GM23338 (cell line): ENCODE measurements at regions not wholly inside any gene's neighbourhood (a gene's known extent, or its start where the extent isn't known, plus 50 kb on each side); places are given as distances from the start of the nearest gene placed in this dataset.

Source experiments
- CREB1 ChIP-seq: fragments of 250-450 bp; sonication (Bioruptor Pico); IDR thresholded peaks from 2 replicates; pipeline ENCODE4 v1.5.0; 2020; ENCODE audit warnings: low read depth, mild to moderate bottlenecking, moderate library complexity
- EZH2 ChIP-seq: fragments of 200-600 bp; sonication (generic); IDR thresholded peaks from one replicate; pipeline ENCODE4 v1.8.0; 2017; ENCODE audit warnings: antibody characterized with exemption, mild to moderate bottlenecking, low read depth; ENCODE audit not compliant: unreplicated experiment
- EZH2phosphoT487 ChIP-seq: fragments of 200-600 bp; sonication (generic); IDR thresholded peaks from one replicate; pipeline ENCODE4 v1.8.1; 2018; ENCODE audit warnings: antibody characterized with exemption; ENCODE audit not compliant: unreplicated experiment
- JUNB ChIP-seq: IDR thresholded peaks from one replicate; pipeline ENCODE4 v1.6.1; 2016; ENCODE audit warnings: antibody characterized with exemption; ENCODE audit not compliant: unreplicated experiment
- NANOG ChIP-seq: IDR thresholded peaks from 2 replicates; pipeline ENCODE4 v1.6.1; 2016; ENCODE audit warnings: antibody characterized with exemption, borderline replicate concordance
- POLR2AphosphoS5 ChIP-seq: IDR thresholded peaks from 2 replicates; pipeline ENCODE4 v1.6.1; 2016; ENCODE audit warnings: antibody characterized with exemption, low read depth
- STAT1 ChIP-seq: IDR thresholded peaks from one replicate; pipeline ENCODE4 v1.6.1; 2016; ENCODE audit warnings: antibody characterized with exemption; ENCODE audit not compliant: unreplicated experiment
- ZNF114 ChIP-seq: fragments of 250-450 bp; sonication (Bioruptor Pico); IDR thresholded peaks from 2 replicates; pipeline ENCODE4 v1.5.0; 2020; ENCODE audit warnings: mild to moderate bottlenecking, moderate library complexity
- ZNF331 ChIP-seq: fragments of 250-450 bp; sonication (Bioruptor Pico); IDR thresholded peaks from 2 replicates; pipeline ENCODE4 v1.5.0; 2020; ENCODE audit warnings: low read depth, mild to moderate bottlenecking, moderate library complexity
- TF ChIP-seq, protein P1 (sequence below), 2 experiments: fragments of 200-600 bp in 1 of 2; sonication (generic) in 1 of 2; conservative IDR thresholded peaks; 2 replicates each; pipeline versions ENCODE4 v1.5.1 to v1.6.1; 2016 to 2017; ENCODE audit warnings: antibody characterized with exemption in 2 of 2, low read depth in 2 of 2, mild to moderate bottlenecking in 2 of 2, moderate library complexity in 1 of 2
- TF ChIP-seq, protein P2 (sequence below): IDR thresholded peaks from one replicate; pipeline ENCODE4 v1.6.1; 2018; ENCODE audit warnings: antibody characterized with exemption; ENCODE audit not compliant: unreplicated experiment
- TF ChIP-seq, protein P3 (sequence below): fragments of 250-450 bp; sonication (Bioruptor Pico); IDR thresholded peaks from 2 replicates; pipeline ENCODE4 v1.5.0; 2020; ENCODE audit warnings: mild to moderate bottlenecking, moderate library complexity
- TF ChIP-seq, protein P4 (sequence below): IDR thresholded peaks from 2 replicates; pipeline ENCODE4 v1.6.1; 2016; ENCODE audit warnings: antibody characterized with exemption

DNA sequence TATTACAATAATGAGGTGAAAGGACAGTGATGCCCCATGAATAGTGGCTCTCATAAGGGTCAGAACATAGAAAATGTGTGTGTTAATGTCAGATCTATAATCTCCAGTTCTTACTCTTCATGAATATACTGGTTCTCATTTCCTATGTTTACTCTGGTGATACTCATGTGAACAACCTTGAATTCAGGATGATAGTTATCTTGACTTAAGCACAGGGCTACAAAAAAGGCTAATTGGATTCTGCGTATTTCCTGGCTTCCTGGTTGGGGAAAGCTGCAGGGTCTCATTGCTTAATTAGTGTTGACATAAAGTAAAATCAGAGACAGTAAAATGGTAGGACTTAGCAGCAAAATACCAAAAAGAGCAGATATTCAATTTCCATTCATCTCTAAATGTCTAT, 1316.8 kb upstream of the RAG2 start:
- TF ChIP-seq, protein P1, sequence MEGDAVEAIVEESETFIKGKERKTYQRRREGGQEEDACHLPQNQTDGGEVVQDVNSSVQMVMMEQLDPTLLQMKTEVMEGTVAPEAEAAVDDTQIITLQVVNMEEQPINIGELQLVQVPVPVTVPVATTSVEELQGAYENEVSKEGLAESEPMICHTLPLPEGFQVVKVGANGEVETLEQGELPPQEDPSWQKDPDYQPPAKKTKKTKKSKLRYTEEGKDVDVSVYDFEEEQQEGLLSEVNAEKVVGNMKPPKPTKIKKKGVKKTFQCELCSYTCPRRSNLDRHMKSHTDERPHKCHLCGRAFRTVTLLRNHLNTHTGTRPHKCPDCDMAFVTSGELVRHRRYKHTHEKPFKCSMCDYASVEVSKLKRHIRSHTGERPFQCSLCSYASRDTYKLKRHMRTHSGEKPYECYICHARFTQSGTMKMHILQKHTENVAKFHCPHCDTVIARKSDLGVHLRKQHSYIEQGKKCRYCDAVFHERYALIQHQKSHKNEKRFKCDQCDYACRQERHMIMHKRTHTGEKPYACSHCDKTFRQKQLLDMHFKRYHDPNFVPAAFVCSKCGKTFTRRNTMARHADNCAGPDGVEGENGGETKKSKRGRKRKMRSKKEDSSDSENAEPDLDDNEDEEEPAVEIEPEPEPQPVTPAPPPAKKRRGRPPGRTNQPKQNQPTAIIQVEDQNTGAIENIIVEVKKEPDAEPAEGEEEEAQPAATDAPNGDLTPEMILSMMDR (conservative IDR thresholded peaks at IDR 0.05; ENCODE audit: low read depth in 2 of 2), result no peak
- TF ChIP-seq POLR2AphosphoS5, result no peak
- no peak for TF ChIP-seq EZH2
- TF ChIP-seq EZH2phosphoT487, result no peak
- TF ChIP-seq NANOG, result no peak
- TF ChIP-seq ZNF114 (CRISPR knock-in tag), result no peak
- TF ChIP-seq, protein P2, sequence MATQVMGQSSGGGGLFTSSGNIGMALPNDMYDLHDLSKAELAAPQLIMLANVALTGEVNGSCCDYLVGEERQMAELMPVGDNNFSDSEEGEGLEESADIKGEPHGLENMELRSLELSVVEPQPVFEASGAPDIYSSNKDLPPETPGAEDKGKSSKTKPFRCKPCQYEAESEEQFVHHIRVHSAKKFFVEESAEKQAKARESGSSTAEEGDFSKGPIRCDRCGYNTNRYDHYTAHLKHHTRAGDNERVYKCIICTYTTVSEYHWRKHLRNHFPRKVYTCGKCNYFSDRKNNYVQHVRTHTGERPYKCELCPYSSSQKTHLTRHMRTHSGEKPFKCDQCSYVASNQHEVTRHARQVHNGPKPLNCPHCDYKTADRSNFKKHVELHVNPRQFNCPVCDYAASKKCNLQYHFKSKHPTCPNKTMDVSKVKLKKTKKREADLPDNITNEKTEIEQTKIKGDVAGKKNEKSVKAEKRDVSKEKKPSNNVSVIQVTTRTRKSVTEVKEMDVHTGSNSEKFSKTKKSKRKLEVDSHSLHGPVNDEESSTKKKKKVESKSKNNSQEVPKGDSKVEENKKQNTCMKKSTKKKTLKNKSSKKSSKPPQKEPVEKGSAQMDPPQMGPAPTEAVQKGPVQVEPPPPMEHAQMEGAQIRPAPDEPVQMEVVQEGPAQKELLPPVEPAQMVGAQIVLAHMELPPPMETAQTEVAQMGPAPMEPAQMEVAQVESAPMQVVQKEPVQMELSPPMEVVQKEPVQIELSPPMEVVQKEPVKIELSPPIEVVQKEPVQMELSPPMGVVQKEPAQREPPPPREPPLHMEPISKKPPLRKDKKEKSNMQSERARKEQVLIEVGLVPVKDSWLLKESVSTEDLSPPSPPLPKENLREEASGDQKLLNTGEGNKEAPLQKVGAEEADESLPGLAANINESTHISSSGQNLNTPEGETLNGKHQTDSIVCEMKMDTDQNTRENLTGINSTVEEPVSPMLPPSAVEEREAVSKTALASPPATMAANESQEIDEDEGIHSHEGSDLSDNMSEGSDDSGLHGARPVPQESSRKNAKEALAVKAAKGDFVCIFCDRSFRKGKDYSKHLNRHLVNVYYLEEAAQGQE, result no peak
- TF ChIP-seq JUNB, result no peak
- no peak for TF ChIP-seq CREB1
- TF ChIP-seq, protein P3, sequence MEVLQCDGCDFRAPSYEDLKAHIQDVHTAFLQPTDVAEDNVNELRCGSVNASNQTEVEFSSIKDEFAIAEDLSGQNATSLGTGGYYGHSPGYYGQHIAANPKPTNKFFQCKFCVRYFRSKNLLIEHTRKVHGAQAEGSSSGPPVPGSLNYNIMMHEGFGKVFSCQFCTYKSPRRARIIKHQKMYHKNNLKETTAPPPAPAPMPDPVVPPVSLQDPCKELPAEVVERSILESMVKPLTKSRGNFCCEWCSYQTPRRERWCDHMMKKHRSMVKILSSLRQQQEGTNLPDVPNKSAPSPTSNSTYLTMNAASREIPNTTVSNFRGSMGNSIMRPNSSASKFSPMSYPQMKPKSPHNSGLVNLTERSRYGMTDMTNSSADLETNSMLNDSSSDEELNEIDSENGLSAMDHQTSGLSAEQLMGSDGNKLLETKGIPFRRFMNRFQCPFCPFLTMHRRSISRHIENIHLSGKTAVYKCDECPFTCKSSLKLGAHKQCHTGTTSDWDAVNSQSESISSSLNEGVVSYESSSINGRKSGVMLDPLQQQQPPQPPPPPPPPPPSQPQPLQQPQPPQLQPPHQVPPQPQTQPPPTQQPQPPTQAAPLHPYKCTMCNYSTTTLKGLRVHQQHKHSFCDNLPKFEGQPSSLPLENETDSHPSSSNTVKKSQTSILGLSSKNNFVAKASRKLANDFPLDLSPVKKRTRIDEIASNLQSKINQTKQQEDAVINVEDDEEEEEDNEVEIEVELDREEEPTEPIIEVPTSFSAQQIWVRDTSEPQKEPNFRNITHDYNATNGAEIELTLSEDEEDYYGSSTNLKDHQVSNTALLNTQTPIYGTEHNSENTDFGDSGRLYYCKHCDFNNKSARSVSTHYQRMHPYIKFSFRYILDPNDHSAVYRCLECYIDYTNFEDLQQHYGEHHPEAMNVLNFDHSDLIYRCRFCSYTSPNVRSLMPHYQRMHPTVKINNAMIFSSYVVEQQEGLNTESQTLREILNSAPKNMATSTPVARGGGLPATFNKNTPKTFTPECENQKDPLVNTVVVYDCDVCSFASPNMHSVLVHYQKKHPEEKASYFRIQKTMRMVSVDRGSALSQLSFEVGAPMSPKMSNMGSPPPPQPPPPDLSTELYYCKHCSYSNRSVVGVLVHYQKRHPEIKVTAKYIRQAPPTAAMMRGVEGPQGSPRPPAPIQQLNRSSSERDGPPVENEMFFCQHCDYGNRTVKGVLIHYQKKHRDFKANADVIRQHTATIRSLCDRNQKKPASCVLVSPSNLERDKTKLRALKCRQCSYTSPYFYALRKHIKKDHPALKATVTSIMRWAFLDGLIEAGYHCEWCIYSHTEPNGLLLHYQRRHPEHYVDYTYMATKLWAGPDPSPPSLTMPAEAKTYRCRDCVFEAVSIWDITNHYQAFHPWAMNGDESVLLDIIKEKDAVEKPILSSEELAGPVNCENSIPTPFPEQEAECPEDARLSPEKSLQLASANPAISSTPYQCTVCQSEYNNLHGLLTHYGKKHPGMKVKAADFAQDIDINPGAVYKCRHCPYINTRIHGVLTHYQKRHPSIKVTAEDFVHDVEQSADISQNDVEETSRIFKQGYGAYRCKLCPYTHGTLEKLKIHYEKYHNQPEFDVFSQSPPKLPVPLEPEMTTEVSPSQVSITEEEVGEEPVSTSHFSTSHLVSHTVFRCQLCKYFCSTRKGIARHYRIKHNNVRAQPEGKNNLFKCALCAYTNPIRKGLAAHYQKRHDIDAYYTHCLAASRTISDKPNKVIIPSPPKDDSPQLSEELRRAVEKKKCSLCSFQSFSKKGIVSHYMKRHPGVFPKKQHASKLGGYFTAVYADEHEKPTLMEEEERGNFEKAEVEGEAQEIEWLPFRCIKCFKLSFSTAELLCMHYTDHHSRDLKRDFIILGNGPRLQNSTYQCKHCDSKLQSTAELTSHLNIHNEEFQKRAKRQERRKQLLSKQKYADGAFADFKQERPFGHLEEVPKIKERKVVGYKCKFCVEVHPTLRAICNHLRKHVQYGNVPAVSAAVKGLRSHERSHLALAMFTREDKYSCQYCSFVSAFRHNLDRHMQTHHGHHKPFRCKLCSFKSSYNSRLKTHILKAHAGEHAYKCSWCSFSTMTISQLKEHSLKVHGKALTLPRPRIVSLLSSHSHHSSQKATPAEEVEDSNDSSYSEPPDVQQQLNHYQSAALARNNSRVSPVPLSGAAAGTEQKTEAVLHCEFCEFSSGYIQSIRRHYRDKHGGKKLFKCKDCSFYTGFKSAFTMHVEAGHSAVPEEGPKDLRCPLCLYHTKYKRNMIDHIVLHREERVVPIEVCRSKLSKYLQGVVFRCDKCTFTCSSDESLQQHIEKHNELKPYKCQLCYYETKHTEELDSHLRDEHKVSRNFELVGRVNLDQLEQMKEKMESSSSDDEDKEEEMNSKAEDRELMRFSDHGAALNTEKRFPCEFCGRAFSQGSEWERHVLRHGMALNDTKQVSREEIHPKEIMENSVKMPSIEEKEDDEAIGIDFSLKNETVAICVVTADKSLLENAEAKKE (CRISPR knock-in tag), result no peak
- TF ChIP-seq STAT1, result no peak
- TF ChIP-seq, protein P4, sequence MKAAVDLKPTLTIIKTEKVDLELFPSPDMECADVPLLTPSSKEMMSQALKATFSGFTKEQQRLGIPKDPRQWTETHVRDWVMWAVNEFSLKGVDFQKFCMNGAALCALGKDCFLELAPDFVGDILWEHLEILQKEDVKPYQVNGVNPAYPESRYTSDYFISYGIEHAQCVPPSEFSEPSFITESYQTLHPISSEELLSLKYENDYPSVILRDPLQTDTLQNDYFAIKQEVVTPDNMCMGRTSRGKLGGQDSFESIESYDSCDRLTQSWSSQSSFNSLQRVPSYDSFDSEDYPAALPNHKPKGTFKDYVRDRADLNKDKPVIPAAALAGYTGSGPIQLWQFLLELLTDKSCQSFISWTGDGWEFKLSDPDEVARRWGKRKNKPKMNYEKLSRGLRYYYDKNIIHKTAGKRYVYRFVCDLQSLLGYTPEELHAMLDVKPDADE, result no peak
- no peak for TF ChIP-seq ZNF331 (CRISPR knock-in tag)
